Esophagus squamous epithelium (tissue), 4 donors: ENCODE measurements at regions not wholly inside any gene's neighbourhood (a gene's known extent, or its start where the extent isn't known, plus 50 kb on each side); places are given as distances from the start of the nearest gene placed in this dataset.

Experiments
- POLR2A ChIP-seq, 4 donors: fragments of 450-650 bp; IDR thresholded peaks; one replicate each; pipeline ENCODE4 v1.6.1; 2017; ENCODE audit warnings: antibody characterized with exemption in 4 of 4, mild to moderate bottlenecking in 4 of 4, moderate library complexity in 3 of 4
- TF ChIP-seq, protein P1 (sequence below), 6 experiments: fragments of 450-650 bp in 4 of 6; fragments of 200-600 bp in 2 of 6; sonication (generic) in 2 of 6; IDR thresholded peaks; one replicate each; pipeline ENCODE4 v1.5.1; 2016 to 2019; ENCODE audit warnings: antibody characterized with exemption in 6 of 6, mild to moderate bottlenecking in 4 of 6, moderate library complexity in 4 of 6

DNA sequence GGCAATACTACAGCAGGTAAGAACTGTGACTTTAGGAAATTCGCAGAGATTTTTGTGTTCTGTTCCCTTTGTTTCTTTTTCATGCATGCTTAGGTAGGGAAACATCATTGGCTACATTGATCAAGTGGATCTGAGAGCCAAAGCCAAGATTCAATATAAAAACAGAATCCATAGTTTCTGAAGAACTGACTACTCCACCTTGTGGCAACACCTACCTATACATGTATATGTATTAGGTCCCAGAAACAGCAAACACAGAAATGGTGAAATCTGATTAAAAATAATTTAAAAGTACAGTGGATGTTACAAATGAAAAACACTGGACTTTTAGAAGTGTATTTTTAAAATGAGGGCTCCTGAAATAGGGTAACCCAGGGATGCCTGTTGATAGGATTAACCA, 322.6 kb upstream of the MAOA start:
- no peak for TF ChIP-seq POLR2A (IDR thresholded peaks at IDR 0.05)
- TF ChIP-seq, protein P1, sequence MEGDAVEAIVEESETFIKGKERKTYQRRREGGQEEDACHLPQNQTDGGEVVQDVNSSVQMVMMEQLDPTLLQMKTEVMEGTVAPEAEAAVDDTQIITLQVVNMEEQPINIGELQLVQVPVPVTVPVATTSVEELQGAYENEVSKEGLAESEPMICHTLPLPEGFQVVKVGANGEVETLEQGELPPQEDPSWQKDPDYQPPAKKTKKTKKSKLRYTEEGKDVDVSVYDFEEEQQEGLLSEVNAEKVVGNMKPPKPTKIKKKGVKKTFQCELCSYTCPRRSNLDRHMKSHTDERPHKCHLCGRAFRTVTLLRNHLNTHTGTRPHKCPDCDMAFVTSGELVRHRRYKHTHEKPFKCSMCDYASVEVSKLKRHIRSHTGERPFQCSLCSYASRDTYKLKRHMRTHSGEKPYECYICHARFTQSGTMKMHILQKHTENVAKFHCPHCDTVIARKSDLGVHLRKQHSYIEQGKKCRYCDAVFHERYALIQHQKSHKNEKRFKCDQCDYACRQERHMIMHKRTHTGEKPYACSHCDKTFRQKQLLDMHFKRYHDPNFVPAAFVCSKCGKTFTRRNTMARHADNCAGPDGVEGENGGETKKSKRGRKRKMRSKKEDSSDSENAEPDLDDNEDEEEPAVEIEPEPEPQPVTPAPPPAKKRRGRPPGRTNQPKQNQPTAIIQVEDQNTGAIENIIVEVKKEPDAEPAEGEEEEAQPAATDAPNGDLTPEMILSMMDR (IDR thresholded peaks at IDR 0.05) = peak in 2 of 6 experiments; percentile 32 to 41
